ENCODE measurements at regions not wholly inside any gene's neighbourhood (a gene's known extent, or its start where the extent isn't known, plus 50 kb on each side); places are given as distances from the start of the nearest gene placed in this dataset.

- Histone ChIP-seq H3K4me3 (ENCODE audit: low read length) (no peak overlapping the region), H3K27ac (ENCODE audit: low read depth, low read length) (no peak overlapping the region), H3K36me3 (ENCODE audit: control insufficient read depth, insufficient read depth, low read length) (no peaks in the 10 kb centered on the region), H3K4me1 (ENCODE audit: control insufficient read depth, insufficient read depth, low read length) (no peaks in the 10 kb centered on the region), H3K9ac (ENCODE audit: low read length) (no peak overlapping the region), H3K27me3 (ENCODE audit: control insufficient read depth, insufficient read depth, low read length) (no peaks in the 10 kb centered on the region)
Measured at GRCh38 chr11:122331079-122331478, 215.1 kb upstream of the BLID start.

- Histone ChIP-seq H3K4me1 (ENCODE audit: control insufficient read depth, insufficient read depth, low read length) (no peaks in the 10 kb centered on the region), H3K27ac (ENCODE audit: low read depth, low read length) (no peak overlapping the region), H3K9ac (ENCODE audit: low read length) (no peak overlapping the region), H3K27me3 (ENCODE audit: control insufficient read depth, insufficient read depth, low read length) (no peaks in the 10 kb centered on the region), H3K36me3 (ENCODE audit: control insufficient read depth, insufficient read depth, low read length) (no peaks in the 10 kb centered on the region), H3K4me3 (ENCODE audit: low read length) (no peak overlapping the region)
Measured at GRCh38 chr11:122330279-122330965, 214.4 kb upstream of the BLID start.

- Histone ChIP-seq H3K27me3 (ENCODE audit: control insufficient read depth, insufficient read depth, low read length) (no peaks in the 10 kb centered on the region), H3K9ac (ENCODE audit: low read length) (no peak overlapping the region), H3K4me1 (ENCODE audit: control insufficient read depth, insufficient read depth, low read length) (no peaks in the 10 kb centered on the region), H3K4me3 (ENCODE audit: low read length) (no peak overlapping the region), H3K36me3 (ENCODE audit: control insufficient read depth, insufficient read depth, low read length) (no peaks in the 10 kb centered on the region), H3K27ac (ENCODE audit: low read depth, low read length) (no peak overlapping the region)
Measured at GRCh38 chr11:122327528-122327927, 211.5 kb upstream of the BLID start.

GRCh38 chr11:122323754-122324421 lies 207.9 kb upstream of the BLID start:
- H3K4me1 ChIP-seq (ENCODE audit: control insufficient read depth, insufficient read depth, low read length): no peaks in the 10 kb centered on the region
- no peak overlapping the region for H3K4me3 ChIP-seq (ENCODE audit: low read length)
- H3K9ac ChIP-seq (ENCODE audit: low read length): no peak overlapping the region
- H3K36me3 ChIP-seq (ENCODE audit: control insufficient read depth, insufficient read depth, low read length): no peaks in the 10 kb centered on the region
- H3K27ac ChIP-seq (ENCODE audit: low read depth, low read length): no peak overlapping the region
- no peaks in the 10 kb centered on the region for H3K27me3 ChIP-seq (ENCODE audit: control insufficient read depth, insufficient read depth, low read length)

- no peak overlapping the region for H3K27ac ChIP-seq (ENCODE audit: low read depth, low read length)
- H3K36me3 ChIP-seq (ENCODE audit: control insufficient read depth, insufficient read depth, low read length): no peaks in the 10 kb centered on the region
- H3K9ac ChIP-seq (ENCODE audit: low read length): no peak overlapping the region
- no peaks in the 10 kb centered on the region for H3K27me3 ChIP-seq (ENCODE audit: control insufficient read depth, insufficient read depth, low read length)
- no peaks in the 10 kb centered on the region for H3K4me1 ChIP-seq (ENCODE audit: control insufficient read depth, insufficient read depth, low read length)
- no peak overlapping the region for H3K4me3 ChIP-seq (ENCODE audit: low read length)
Measured at GRCh38 chr11:122322329-122322728, 206.3 kb upstream of the BLID start.

GRCh38 chr11:122320671-122321070 lies 204.7 kb upstream of the BLID start:
- H3K27ac ChIP-seq (ENCODE audit: low read depth, low read length): no peak overlapping the region
- no peaks in the 10 kb centered on the region for H3K4me1 ChIP-seq (ENCODE audit: control insufficient read depth, insufficient read depth, low read length)
- no peak overlapping the region for H3K4me3 ChIP-seq (ENCODE audit: low read length)
- H3K9ac ChIP-seq (ENCODE audit: low read length): no peak overlapping the region
- H3K36me3 ChIP-seq (ENCODE audit: control insufficient read depth, insufficient read depth, low read length): no peaks in the 10 kb centered on the region
- H3K27me3 ChIP-seq (ENCODE audit: control insufficient read depth, insufficient read depth, low read length): no peaks in the 10 kb centered on the region

- H3K4me1 ChIP-seq (ENCODE audit: control insufficient read depth, insufficient read depth, low read length): no peaks in the 10 kb centered on the region
- H3K27me3 ChIP-seq (ENCODE audit: control insufficient read depth, insufficient read depth, low read length): no peaks in the 10 kb centered on the region
- H3K27ac ChIP-seq (ENCODE audit: low read depth, low read length): no peak overlapping the region
- no peak overlapping the region for H3K4me3 ChIP-seq (ENCODE audit: low read length)
- no peaks in the 10 kb centered on the region for H3K36me3 ChIP-seq (ENCODE audit: control insufficient read depth, insufficient read depth, low read length)
- H3K9ac ChIP-seq (ENCODE audit: low read length): no peak overlapping the region
Measured at GRCh38 chr11:122319691-122320620, 203.9 kb upstream of the BLID start.

GRCh38 chr11:122319085-122319484 lies 203.1 kb upstream of the BLID start:
- H3K36me3 ChIP-seq (ENCODE audit: control insufficient read depth, insufficient read depth, low read length): no peaks in the 10 kb centered on the region
- H3K27ac ChIP-seq (ENCODE audit: low read depth, low read length): no peak overlapping the region
- no peak overlapping the region for H3K9ac ChIP-seq (ENCODE audit: low read length)

GRCh38 chr11:122317305-122317704 lies 201.3 kb upstream of the BLID start:
- H3K27me3 ChIP-seq (ENCODE audit: control insufficient read depth, insufficient read depth, low read length): no peaks in the 10 kb centered on the region
- no peak overlapping the region for H3K9ac ChIP-seq (ENCODE audit: low read length)
- no peaks in the 10 kb centered on the region for H3K4me1 ChIP-seq (ENCODE audit: control insufficient read depth, insufficient read depth, low read length)
- no peaks in the 10 kb centered on the region for H3K36me3 ChIP-seq (ENCODE audit: control insufficient read depth, insufficient read depth, low read length)
- no peak overlapping the region for H3K4me3 ChIP-seq (ENCODE audit: low read length)
- H3K27ac ChIP-seq (ENCODE audit: low read depth, low read length): no peak overlapping the region

More at GRCh38 chr11:122319085-122319484, 203.1 kb upstream of the BLID start:
- Histone ChIP-seq H3K27me3 (ENCODE audit: control insufficient read depth, insufficient read depth, low read length) (no peaks in the 10 kb centered on the region), H3K4me1 (ENCODE audit: control insufficient read depth, insufficient read depth, low read length) (no peaks in the 10 kb centered on the region), H3K4me3 (ENCODE audit: low read length) (no peak overlapping the region)

GRCh38 chr11:122313581-122313980 lies 197.6 kb upstream of the BLID start:
- H3K27me3 ChIP-seq (ENCODE audit: control insufficient read depth, insufficient read depth, low read length): no peaks in the 10 kb centered on the region
- H3K4me3 ChIP-seq (ENCODE audit: low read length): no peak overlapping the region
- no peaks in the 10 kb centered on the region for H3K36me3 ChIP-seq (ENCODE audit: control insufficient read depth, insufficient read depth, low read length)
- H3K9ac ChIP-seq (ENCODE audit: low read length): no peak overlapping the region
- H3K27ac ChIP-seq (ENCODE audit: low read depth, low read length): no peak overlapping the region
- H3K4me1 ChIP-seq (ENCODE audit: control insufficient read depth, insufficient read depth, low read length): no peaks in the 10 kb centered on the region

- Histone ChIP-seq H3K36me3 (ENCODE audit: control insufficient read depth, insufficient read depth, low read length) (no peaks in the 10 kb centered on the region), H3K27ac (ENCODE audit: low read depth, low read length) (no peak overlapping the region), H3K27me3 (ENCODE audit: control insufficient read depth, insufficient read depth, low read length) (no peaks in the 10 kb centered on the region), H3K4me1 (ENCODE audit: control insufficient read depth, insufficient read depth, low read length) (no peaks in the 10 kb centered on the region), H3K4me3 (ENCODE audit: low read length) (no peak overlapping the region), H3K9ac (ENCODE audit: low read length) (no peak overlapping the region)
Measured at GRCh38 chr11:122311216-122311755, 195.3 kb upstream of the BLID start.

GRCh38 chr11:122310766-122311165 lies 194.8 kb upstream of the BLID start:
- H3K4me1 ChIP-seq (ENCODE audit: control insufficient read depth, insufficient read depth, low read length): no peaks in the 10 kb centered on the region
- H3K9ac ChIP-seq (ENCODE audit: low read length): no peak overlapping the region
- no peaks in the 10 kb centered on the region for H3K27me3 ChIP-seq (ENCODE audit: control insufficient read depth, insufficient read depth, low read length)
- H3K36me3 ChIP-seq (ENCODE audit: control insufficient read depth, insufficient read depth, low read length): no peaks in the 10 kb centered on the region
- H3K4me3 ChIP-seq (ENCODE audit: low read length): no peak overlapping the region
- no peak overlapping the region for H3K27ac ChIP-seq (ENCODE audit: low read depth, low read length)

Data from rectal smooth muscle tissue (tissue), 1 donor.